Colonic mucosa (tissue), 4 donors: ENCODE measurements at regions not wholly inside any gene's neighbourhood (a gene's known extent, or its start where the extent isn't known, plus 50 kb on each side); places are given as distances from the start of the nearest gene placed in this dataset.

ENCODE experiments used
- DNase-seq: peaks from one replicate; pipeline ENCODE4 v3.0.0-alpha.2; 2020
- H3K27ac ChIP-seq: fragments of 200-600 bp; one replicate; pipeline ENCODE4 v1.8.0; 2021
- H3K27me3 ChIP-seq: fragments of 200-600 bp; one replicate; pipeline ENCODE4 v1.8.0; 2021
- H3K36me3 ChIP-seq: fragments of 200-600 bp; one replicate; pipeline ENCODE4 v1.8.0; 2021
- H3K4me1 ChIP-seq: fragments of 200-600 bp; one replicate; pipeline ENCODE4 v1.8.0; 2021; ENCODE audit warnings: mild to moderate bottlenecking
- H3K4me3 ChIP-seq: fragments of 200-600 bp; one replicate; pipeline ENCODE4 v1.8.0; 2021
- H3K9ac ChIP-seq, 2 donors: one replicate each; pipeline ENCODE4 v1.7.0; 2013; ENCODE audit warnings: control low read depth in 2 of 2, low read depth in 2 of 2, low read length in 2 of 2
- H3K9me3 ChIP-seq: fragments of 200-600 bp; one replicate; pipeline ENCODE4 v1.8.0; 2021
- intact Hi-C: fragments of 100-400 bp; cut with DNase I; formaldehyde crosslinking; loops from one replicate; pipeline ENCODE4 v1.14.1; 2022
- TF ChIP-seq, protein P1 (sequence below): fragments of 200-600 bp; IDR thresholded peaks from one replicate; pipeline ENCODE4 v1.8.0; 2022; ENCODE audit warnings: antibody characterized with exemption, mild to moderate bottlenecking
- donor health status: healthy.
- donor health status: DM: no; HTN: no; CAD: no.
- donor health status: DM: no; HTN: no; CAD: no.

DNA sequence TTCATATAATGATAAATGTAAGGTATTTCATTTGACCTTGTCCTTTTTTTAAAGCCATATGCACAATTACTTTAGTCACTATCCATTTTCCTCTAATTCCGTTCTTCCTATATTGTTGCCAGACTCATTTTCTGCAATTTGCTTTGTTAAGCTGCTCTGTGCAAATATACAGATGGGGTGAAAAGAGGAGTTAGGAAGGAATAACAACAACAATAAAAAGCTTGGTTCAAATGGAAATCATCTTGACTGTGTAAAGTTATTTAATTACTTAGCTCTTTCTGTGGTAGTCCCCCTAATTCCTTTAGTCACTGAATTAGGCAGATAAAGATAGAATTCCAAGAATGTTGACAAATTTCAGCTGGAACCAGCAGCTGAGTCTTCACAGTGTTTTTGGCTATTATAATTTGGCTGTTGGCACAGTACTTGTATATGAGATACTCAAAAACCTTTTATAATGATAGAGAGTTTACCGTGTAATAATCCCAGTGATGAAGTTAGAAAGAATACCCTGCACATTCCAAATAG, 838.0 kb downstream of the RPS29 start:
- TF ChIP-seq, protein P1, sequence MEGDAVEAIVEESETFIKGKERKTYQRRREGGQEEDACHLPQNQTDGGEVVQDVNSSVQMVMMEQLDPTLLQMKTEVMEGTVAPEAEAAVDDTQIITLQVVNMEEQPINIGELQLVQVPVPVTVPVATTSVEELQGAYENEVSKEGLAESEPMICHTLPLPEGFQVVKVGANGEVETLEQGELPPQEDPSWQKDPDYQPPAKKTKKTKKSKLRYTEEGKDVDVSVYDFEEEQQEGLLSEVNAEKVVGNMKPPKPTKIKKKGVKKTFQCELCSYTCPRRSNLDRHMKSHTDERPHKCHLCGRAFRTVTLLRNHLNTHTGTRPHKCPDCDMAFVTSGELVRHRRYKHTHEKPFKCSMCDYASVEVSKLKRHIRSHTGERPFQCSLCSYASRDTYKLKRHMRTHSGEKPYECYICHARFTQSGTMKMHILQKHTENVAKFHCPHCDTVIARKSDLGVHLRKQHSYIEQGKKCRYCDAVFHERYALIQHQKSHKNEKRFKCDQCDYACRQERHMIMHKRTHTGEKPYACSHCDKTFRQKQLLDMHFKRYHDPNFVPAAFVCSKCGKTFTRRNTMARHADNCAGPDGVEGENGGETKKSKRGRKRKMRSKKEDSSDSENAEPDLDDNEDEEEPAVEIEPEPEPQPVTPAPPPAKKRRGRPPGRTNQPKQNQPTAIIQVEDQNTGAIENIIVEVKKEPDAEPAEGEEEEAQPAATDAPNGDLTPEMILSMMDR: no peak
- Histone ChIP-seq H3K27ac (no peak overlapping the region), H3K4me1 (no peaks in the 10 kb centered on the region), H3K4me3 (no peak overlapping the region), H3K9me3 (no peaks in the 10 kb centered on the region), H3K9ac (no peak overlapping the region), H3K36me3 (no peaks in the 10 kb centered on the region), H3K27me3 (no peaks in the 10 kb centered on the region)
- DNase-seq: no peak
- intact Hi-C loops: no loop called here

DNA sequence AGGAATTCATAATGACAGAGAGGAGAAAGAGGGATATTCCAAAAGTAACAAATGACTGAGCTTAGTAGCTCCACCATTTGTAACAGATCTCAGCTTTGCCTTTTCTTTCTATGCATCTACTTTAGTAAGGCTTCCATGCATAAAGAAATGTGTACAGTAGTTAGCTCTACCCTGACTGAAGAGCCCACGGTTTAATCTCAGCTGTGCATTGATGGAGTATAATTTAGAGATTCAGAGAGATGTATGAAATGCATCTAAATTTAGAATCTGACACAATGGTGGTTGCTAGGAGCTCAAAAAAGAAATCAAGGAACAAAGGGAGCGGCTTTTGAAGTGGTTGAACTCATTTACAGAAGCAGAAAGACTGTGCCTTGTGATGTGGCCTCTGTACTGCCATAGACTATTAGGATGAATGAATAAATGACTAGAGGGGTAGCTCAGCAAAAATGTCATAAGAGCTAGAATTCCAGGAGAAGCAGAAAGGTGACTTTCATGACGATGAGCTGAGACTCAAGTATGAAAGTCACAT, 838.6 kb downstream of the RPS29 start:
- no peaks in the 10 kb centered on the region for H3K9me3 ChIP-seq
- TF ChIP-seq, protein P1: no peak
- no peaks in the 10 kb centered on the region for H3K4me1 ChIP-seq
- H3K4me3 ChIP-seq: no peak overlapping the region
- H3K27me3 ChIP-seq: no peaks in the 10 kb centered on the region
- DNase-seq: no peak
- intact Hi-C loops: no loop called here
- H3K27ac ChIP-seq: no peak overlapping the region
- no peak overlapping the region for H3K9ac ChIP-seq
- H3K36me3 ChIP-seq: no peaks in the 10 kb centered on the region

DNA sequence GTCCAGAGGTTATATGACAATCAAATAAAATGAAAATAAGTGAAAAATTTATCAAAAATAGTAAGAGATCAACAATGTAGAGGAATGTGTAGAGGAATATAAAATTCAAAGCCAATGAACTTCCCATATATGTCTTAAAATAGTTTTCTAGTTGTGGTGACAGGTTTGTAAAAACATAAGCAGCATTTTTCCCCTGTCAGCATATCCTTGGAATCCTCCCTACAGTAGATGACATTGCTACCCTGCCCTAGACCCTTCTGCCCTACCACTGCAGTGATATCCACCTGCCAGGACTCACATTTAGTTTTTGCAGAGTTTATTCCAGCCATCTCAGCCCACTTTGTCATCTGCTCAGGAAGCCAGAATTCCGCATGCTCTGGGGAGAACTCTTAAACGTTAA, 842.0 kb downstream of the RPS29 start:
- Histone ChIP-seq H3K4me3 (no peak overlapping the region), H3K27ac (no peak overlapping the region)
- intact Hi-C loops: no loop called here

DNA sequence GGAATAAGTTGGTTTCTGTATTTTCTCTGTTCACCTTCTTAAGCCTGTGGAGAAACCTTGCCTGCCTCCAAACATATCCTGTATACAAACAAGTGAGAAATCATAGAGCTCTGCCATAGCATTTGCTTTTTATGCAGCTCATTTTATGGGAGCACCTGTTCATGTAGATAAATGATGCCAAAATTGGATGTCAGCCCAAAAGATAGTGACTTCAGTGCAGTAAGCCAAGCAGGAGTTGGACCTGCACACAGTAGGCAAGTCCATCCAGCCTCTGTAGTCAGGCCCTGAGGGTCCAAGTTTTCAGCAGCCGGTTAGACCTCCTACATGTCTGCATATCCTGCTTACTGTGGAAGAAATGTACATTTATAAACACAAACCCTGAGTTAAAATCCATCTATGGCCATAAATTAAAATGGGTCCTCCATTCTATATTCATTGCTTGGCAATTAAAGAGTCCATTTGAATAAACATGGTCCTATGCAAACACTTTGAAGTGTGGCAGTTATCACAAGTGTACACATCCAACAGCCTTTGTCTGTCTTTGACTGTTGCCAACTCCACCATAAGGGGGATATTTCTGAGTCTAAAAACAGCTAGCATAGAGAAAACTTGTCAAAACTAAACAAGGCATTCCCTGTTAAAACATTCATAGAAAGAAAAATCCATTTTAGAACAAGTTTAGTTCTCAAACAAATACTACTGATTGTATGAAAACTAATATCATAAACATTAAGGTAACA, 847.8 kb downstream of the RPS29 start:
- intact Hi-C loops: no loop called here
- Histone ChIP-seq H3K36me3 (no peaks in the 10 kb centered on the region), H3K27me3 (no peaks in the 10 kb centered on the region), H3K9ac (no peak overlapping the region), H3K27ac (no peak overlapping the region), H3K4me1 (no peaks in the 10 kb centered on the region), H3K4me3 (no peak overlapping the region), H3K9me3 (no peaks in the 10 kb centered on the region)
- TF ChIP-seq, protein P1: no peak
- no peak for DNase-seq

More for the DNA sequence above, 842.0 kb downstream of the RPS29 start:
- Histone ChIP-seq H3K36me3 (no peaks in the 10 kb centered on the region), H3K4me1 (no peaks in the 10 kb centered on the region), H3K9ac (no peak overlapping the region), H3K9me3 (no peaks in the 10 kb centered on the region), H3K27me3 (no peaks in the 10 kb centered on the region)
- TF ChIP-seq, protein P1: no peak
- no peak for DNase-seq

DNA sequence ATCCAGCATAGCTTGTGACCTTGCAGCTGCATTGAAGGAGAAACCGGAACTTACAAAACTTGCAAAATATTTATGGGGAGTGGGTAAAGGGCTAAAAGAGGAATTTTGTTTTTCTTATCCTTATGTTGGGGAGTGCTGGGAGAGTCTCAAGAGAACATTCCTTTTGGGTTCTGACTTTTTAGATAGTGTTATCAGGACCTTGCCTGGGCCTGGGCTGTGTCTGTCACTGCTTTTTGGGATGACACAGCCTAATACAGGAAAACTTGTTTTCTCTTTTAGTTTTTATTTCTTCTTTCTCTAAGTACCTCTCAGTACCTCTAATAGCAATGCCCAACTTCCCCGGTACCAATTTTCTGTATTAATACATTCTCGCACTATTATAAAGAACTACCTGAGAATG, 850.6 kb downstream of the RPS29 start:
- TF ChIP-seq, protein P1: no peak
- H3K4me1 ChIP-seq: no peaks in the 10 kb centered on the region
- no peak overlapping the region for H3K9ac ChIP-seq
- no peaks in the 10 kb centered on the region for H3K9me3 ChIP-seq
- intact Hi-C loops: no loop called here
- no peak overlapping the region for H3K4me3 ChIP-seq
- no peaks in the 10 kb centered on the region for H3K27me3 ChIP-seq
- DNase-seq: no peak
- no peaks in the 10 kb centered on the region for H3K36me3 ChIP-seq
- H3K27ac ChIP-seq: no peak overlapping the region
